Neutrophil (primary cell): ENCODE measurements at regions not wholly inside any gene's neighbourhood (a gene's known extent, or its start where the extent isn't known, plus 50 kb on each side); places are given as distances from the start of the nearest gene placed in this dataset.
"Not testable (repeated sequence)": the region's sequence is repeated elsewhere in the genome, so short reads cannot be mapped to it uniquely, and the experiment has no call there.

Experiments
- H3K27ac ChIP-seq: fragments of 200-600 bp; sonication (generic); 2 replicates; pipeline ENCODE4 v1.5.1; 2016; ENCODE audit warnings: mild to moderate bottlenecking, moderate library complexity
- H3K27me3 ChIP-seq: fragments of 200-600 bp; sonication (generic); 2 replicates; pipeline ENCODE4 v1.6.0; 2016; ENCODE audit warnings: mild to moderate bottlenecking
- H3K36me3 ChIP-seq: fragments of 200-600 bp; sonication (generic); 2 replicates; pipeline ENCODE4 v1.5.1; 2017
- H3K4me1 ChIP-seq, 2 experiments: fragments of 200-600 bp in 1 of 2; sonication (generic) in 1 of 2; 1 replicate in 1 of 2; 2 replicates in 1 of 2; pipeline versions ENCODE4 v1.5.1 to v1.6.1; 2013 to 2016; ENCODE audit warnings: low read depth in 1 of 2, low read length in 1 of 2, mild to moderate bottlenecking in 1 of 2, moderate library complexity in 1 of 2; ENCODE audit not compliant: control insufficient read depth in 1 of 2, insufficient read depth in 1 of 2
- H3K4me3 ChIP-seq, 2 experiments: fragments of 200-600 bp in 1 of 2; sonication (generic) in 1 of 2; 1 replicate in 1 of 2; 2 replicates in 1 of 2; pipeline ENCODE4 v1.5.1; 2013 to 2016; ENCODE audit warnings: low read depth in 1 of 2, low read length in 1 of 2, mild to moderate bottlenecking in 1 of 2, moderate library complexity in 1 of 2
- H3K9me3 ChIP-seq: fragments of 200-600 bp; sonication (generic); 2 replicates; pipeline ENCODE4 v1.5.1; 2016

- not testable (repeated sequence) for H3K27me3 ChIP-seq, H3K27ac ChIP-seq, H3K36me3 ChIP-seq, H3K9me3 ChIP-seq, H3K4me3 ChIP-seq, H3K4me1 ChIP-seq
Measured at GRCh38 chr2:90239769-90240168, 1548.3 kb downstream of the RPIA start.

GRCh38 chr2:90244902-90245765 lies 1553.7 kb downstream of the RPIA start:
- H3K4me1 ChIP-seq, H3K27me3 ChIP-seq, H3K27ac ChIP-seq, H3K4me3 ChIP-seq, H3K36me3 ChIP-seq, H3K9me3 ChIP-seq: not testable (repeated sequence)

- H3K4me3 ChIP-seq, H3K4me1 ChIP-seq, H3K9me3 ChIP-seq, H3K36me3 ChIP-seq, H3K27me3 ChIP-seq, H3K27ac ChIP-seq: not testable (repeated sequence)
Measured at GRCh38 chr2:90248400-90248799, 1556.9 kb downstream of the RPIA start.

- H3K4me1 ChIP-seq, H3K27ac ChIP-seq, H3K9me3 ChIP-seq, H3K36me3 ChIP-seq, H3K27me3 ChIP-seq, H3K4me3 ChIP-seq: not testable (repeated sequence)
Measured at GRCh38 chr2:90250350-90250749, 1558.9 kb downstream of the RPIA start.

GRCh38 chr2:90251576-90251975 lies 1560.1 kb downstream of the RPIA start:
- H3K4me3 ChIP-seq, H3K27ac ChIP-seq, H3K9me3 ChIP-seq, H3K4me1 ChIP-seq, H3K36me3 ChIP-seq, H3K27me3 ChIP-seq: not testable (repeated sequence)

- H3K36me3 ChIP-seq, H3K9me3 ChIP-seq, H3K27me3 ChIP-seq, H3K4me1 ChIP-seq, H3K4me3 ChIP-seq, H3K27ac ChIP-seq: not testable (repeated sequence)
Measured at GRCh38 chr2:90253306-90253705, 1561.8 kb downstream of the RPIA start.

- H3K27me3 ChIP-seq, H3K9me3 ChIP-seq, H3K4me3 ChIP-seq, H3K36me3 ChIP-seq, H3K4me1 ChIP-seq, H3K27ac ChIP-seq: not testable (repeated sequence)
Measured at GRCh38 chr2:90266888-90267287, 1575.4 kb downstream of the RPIA start.

GRCh38 chr2:90287751-90288150 lies 1596.3 kb downstream of the RPIA start:
- not testable (repeated sequence) for H3K36me3 ChIP-seq, H3K4me3 ChIP-seq, H3K9me3 ChIP-seq, H3K27me3 ChIP-seq, H3K27ac ChIP-seq, H3K4me1 ChIP-seq

- H3K27me3 ChIP-seq, H3K4me3 ChIP-seq, H3K9me3 ChIP-seq, H3K4me1 ChIP-seq, H3K27ac ChIP-seq, H3K36me3 ChIP-seq: not testable (repeated sequence)
Measured at GRCh38 chr2:90288396-90288795, 1596.9 kb downstream of the RPIA start.

- H3K9me3 ChIP-seq, H3K4me1 ChIP-seq, H3K36me3 ChIP-seq, H3K4me3 ChIP-seq, H3K27me3 ChIP-seq, H3K27ac ChIP-seq: not testable (repeated sequence)
Measured at GRCh38 chr2:90289291-90289980, 1598.0 kb downstream of the RPIA start.

- H3K4me3 ChIP-seq, H3K36me3 ChIP-seq, H3K4me1 ChIP-seq, H3K27me3 ChIP-seq, H3K27ac ChIP-seq, H3K9me3 ChIP-seq: not testable (repeated sequence)
Measured at GRCh38 chr2:90290701-90291100, 1599.2 kb downstream of the RPIA start.

- not testable (repeated sequence) for H3K4me1 ChIP-seq, H3K36me3 ChIP-seq, H3K4me3 ChIP-seq, H3K9me3 ChIP-seq, H3K27me3 ChIP-seq, H3K27ac ChIP-seq
Measured at GRCh38 chr2:90291168-90291883, 1599.9 kb downstream of the RPIA start.

- H3K9me3 ChIP-seq, H3K27ac ChIP-seq, H3K36me3 ChIP-seq, H3K27me3 ChIP-seq, H3K4me3 ChIP-seq, H3K4me1 ChIP-seq: not testable (repeated sequence)
Measured at GRCh38 chr2:90291934-90292333, 1600.5 kb downstream of the RPIA start.

- not testable (repeated sequence) for H3K36me3 ChIP-seq, H3K4me1 ChIP-seq, H3K27me3 ChIP-seq, H3K9me3 ChIP-seq, H3K4me3 ChIP-seq, H3K27ac ChIP-seq
Measured at GRCh38 chr2:90292451-90292850, 1601.0 kb downstream of the RPIA start.
